Subcutaneous abdominal adipose tissue (tissue), 5 donors: ENCODE measurements at regions not wholly inside any gene's neighbourhood (a gene's known extent, or its start where the extent isn't known, plus 50 kb on each side); places are given as distances from the start of the nearest gene placed in this dataset.

Experiments
- H3K27ac ChIP-seq: one replicate; pipeline ENCODE4 v1.7.0; 2013; ENCODE audit warnings: low read depth, mild to moderate bottlenecking, inconsistent platforms, low read length, moderate library complexity
- H3K27me3 ChIP-seq, 5 donors: one replicate each; pipeline ENCODE4 v1.7.0; 2013; ENCODE audit warnings: low read length in 5 of 5, inconsistent platforms in 1 of 5; ENCODE audit not compliant: control insufficient read depth in 5 of 5, insufficient read depth in 4 of 5
- H3K36me3 ChIP-seq, 5 donors: one replicate each; pipeline ENCODE4 v1.7.0; 2013; ENCODE audit warnings: low read length in 5 of 5; ENCODE audit not compliant: control insufficient read depth in 5 of 5, insufficient read depth in 5 of 5
- H3K4me1 ChIP-seq, 5 donors: one replicate each; pipeline ENCODE4 v1.7.0; 2013; ENCODE audit warnings: low read length in 5 of 5, mild to moderate bottlenecking in 3 of 5, moderate library complexity in 1 of 5; ENCODE audit not compliant: control insufficient read depth in 5 of 5, insufficient read depth in 5 of 5
- H3K4me3 ChIP-seq, 5 donors: one replicate each; pipeline ENCODE4 v1.7.0; 2013; ENCODE audit warnings: low read length in 5 of 5, low read depth in 1 of 5
- H3K9ac ChIP-seq, 5 donors: one replicate each; pipeline ENCODE4 v1.7.0; 2013; ENCODE audit warnings: low read length in 5 of 5, mild to moderate bottlenecking in 4 of 5, moderate library complexity in 3 of 5
- H3K9me3 ChIP-seq, 5 donors: one replicate each; pipeline ENCODE4 v1.7.0; 2013; ENCODE audit warnings: low read length in 5 of 5; ENCODE audit not compliant: control insufficient read depth in 5 of 5
- donor health status: healthy.
- donor health status: healthy.
- donor health status: healthy.
- donor health status: healthy.
- donor health status: healthy.

- Histone ChIP-seq H3K27me3 (peaks cover 23 to 49% (median 41%) of the 10 kb centered on the region in 5 donors), H3K4me3 (no peak overlapping the region)
Measured at GRCh38 chr1:22347854-22348760, 103.5 kb upstream of the ZBTB40 start.

GRCh38 chr1:22349362-22350043 lies 102.1 kb upstream of the ZBTB40 start:
- Histone ChIP-seq H3K9ac (no peak overlapping the region), H3K27me3 (peaks cover 16 to 36% (median 32%) of the 10 kb centered on the region in 5 donors), H3K4me1 (no peaks in the 10 kb centered on the region), H3K4me3 (no peak overlapping the region), H3K9me3 (no peaks in the 10 kb centered on the region), H3K36me3 (no peaks in the 10 kb centered on the region), H3K27ac (no peak overlapping the region)

More at GRCh38 chr1:22347854-22348760, 103.5 kb upstream of the ZBTB40 start:
- H3K27ac ChIP-seq = no peak overlapping the region
- no peaks in the 10 kb centered on the region for H3K4me1 ChIP-seq
- H3K9ac ChIP-seq = no peak overlapping the region
- no peaks in the 10 kb centered on the region for H3K9me3 ChIP-seq
- no peaks in the 10 kb centered on the region for H3K36me3 ChIP-seq

- Histone ChIP-seq H3K4me1 (no peaks in the 10 kb centered on the region), H3K4me3 (no peak overlapping the region), H3K9ac (no peak overlapping the region), H3K36me3 (no peaks in the 10 kb centered on the region), H3K27me3 (peaks cover 12 to 28% (median 25%) of the 10 kb centered on the region in 5 donors), H3K27ac (no peak overlapping the region), H3K9me3 (no peaks in the 10 kb centered on the region)
Measured at GRCh38 chr1:22350171-22350923, 101.3 kb upstream of the ZBTB40 start.

- no peak overlapping the region for H3K27ac ChIP-seq
- H3K4me3 ChIP-seq = no peak overlapping the region
- H3K9me3 ChIP-seq = no peaks in the 10 kb centered on the region
- H3K36me3 ChIP-seq = no peaks in the 10 kb centered on the region
- no peaks in the 10 kb centered on the region for H3K4me1 ChIP-seq
- no peak overlapping the region for H3K9ac ChIP-seq
- H3K27me3 ChIP-seq = peaks cover 12 to 33% (median 25%) of the 10 kb centered on the region in 5 donors
Measured at GRCh38 chr1:22350924-22351767, 100.5 kb upstream of the ZBTB40 start.

- H3K27ac ChIP-seq = no peak overlapping the region
- peaks cover 12 to 37% (median 28%) of the 10 kb centered on the region in 5 donors for H3K27me3 ChIP-seq
- no peaks in the 10 kb centered on the region for H3K36me3 ChIP-seq
- H3K4me1 ChIP-seq = no peaks in the 10 kb centered on the region
- no peaks in the 10 kb centered on the region for H3K9me3 ChIP-seq
- no peak overlapping the region for H3K9ac ChIP-seq
- no peak overlapping the region for H3K4me3 ChIP-seq
Measured at GRCh38 chr1:22351768-22352080, 99.9 kb upstream of the ZBTB40 start.

GRCh38 chr1:22352355-22352754 lies 99.3 kb upstream of the ZBTB40 start:
- Histone ChIP-seq H3K9ac (no peak overlapping the region), H3K27me3 (peaks cover 12 to 37% (median 29%) of the 10 kb centered on the region in 5 donors), H3K36me3 (no peaks in the 10 kb centered on the region), H3K4me1 (no peaks in the 10 kb centered on the region), H3K27ac (no peak overlapping the region), H3K9me3 (no peaks in the 10 kb centered on the region), H3K4me3 (no peak overlapping the region)

GRCh38 chr1:22352896-22353295 lies 98.8 kb upstream of the ZBTB40 start:
- Histone ChIP-seq H3K36me3 (no peaks in the 10 kb centered on the region), H3K9ac (no peak overlapping the region), H3K4me3 (no peak overlapping the region), H3K27me3 (peaks cover 12 to 39% (median 29%) of the 10 kb centered on the region in 5 donors), H3K4me1 (no peaks in the 10 kb centered on the region), H3K27ac (no peak overlapping the region), H3K9me3 (no peaks in the 10 kb centered on the region)

GRCh38 chr1:22359427-22359826 lies 92.2 kb upstream of the ZBTB40 start:
- H3K36me3 ChIP-seq = no peaks in the 10 kb centered on the region
- H3K4me1 ChIP-seq = no peaks in the 10 kb centered on the region
- no peak overlapping the region for H3K27ac ChIP-seq
- no peak overlapping the region for H3K9ac ChIP-seq
- H3K4me3 ChIP-seq = no peak overlapping the region
- H3K9me3 ChIP-seq = peaks cover 0 to 3% (median 0%) of the 10 kb centered on the region in 5 donors
- H3K27me3 ChIP-seq = peaks cover 6 to 26% (median 21%) of the 10 kb centered on the region in 5 donors

- H3K9me3 ChIP-seq = peaks cover 0 to 3% (median 0%) of the 10 kb centered on the region in 5 donors
- no peak overlapping the region for H3K9ac ChIP-seq
- H3K27me3 ChIP-seq = peaks cover 12 to 25% (median 23%) of the 10 kb centered on the region in 5 donors
- H3K36me3 ChIP-seq = no peaks in the 10 kb centered on the region
- H3K27ac ChIP-seq = no peak overlapping the region
- no peak overlapping the region for H3K4me3 ChIP-seq
- no peaks in the 10 kb centered on the region for H3K4me1 ChIP-seq
Measured at GRCh38 chr1:22362626-22363402, 88.8 kb upstream of the ZBTB40 start.
